Liver (tissue), 8 donors: ENCODE measurements at regions not wholly inside any gene's neighbourhood (a gene's known extent, or its start where the extent isn't known, plus 50 kb on each side); places are given as distances from the start of the nearest gene placed in this dataset.
A peak's percentile ranks its signal among the peaks of the same experiment; 100 is the strongest.

Source experiments
- DNase-seq: peaks from one replicate; pipeline ENCODE4 v3.0.0-alpha.2; 2017; ENCODE audit warnings: low spot score
- H3K27ac ChIP-seq, 2 donors: one replicate each; pipeline ENCODE4 v1.7.0; 2013; ENCODE audit warnings: inconsistent platforms in 2 of 2, low read length in 2 of 2, control low read depth in 1 of 2, low read depth in 1 of 2, mild to moderate bottlenecking in 1 of 2
- H3K27me3 ChIP-seq, 4 donors: one replicate each; pipeline versions ENCODE4 v1.6.1 to v1.7.0; 2013; ENCODE audit warnings: low read length in 3 of 4, inconsistent platforms in 1 of 4, mild to moderate bottlenecking in 1 of 4, moderate library complexity in 1 of 4; ENCODE audit not compliant: control insufficient read depth in 4 of 4, insufficient read depth in 4 of 4
- H3K36me3 ChIP-seq, 4 donors: one replicate each; pipeline versions ENCODE4 v1.6.1 to v1.7.0; 2013; ENCODE audit warnings: low read length in 3 of 4, mild to moderate bottlenecking in 3 of 4, low read depth in 1 of 4, moderate library complexity in 1 of 4; ENCODE audit not compliant: control insufficient read depth in 4 of 4, insufficient read depth in 3 of 4
- H3K4me1 ChIP-seq, 4 donors: one replicate each; pipeline versions ENCODE4 v1.6.1 to v1.7.0; 2013; ENCODE audit warnings: low read length in 3 of 4, mild to moderate bottlenecking in 3 of 4, moderate library complexity in 1 of 4; ENCODE audit not compliant: control insufficient read depth in 4 of 4, insufficient read depth in 4 of 4
- H3K4me3 ChIP-seq, 3 donors: one replicate each; pipeline versions ENCODE4 v1.6.1 to v1.7.0; 2013; ENCODE audit warnings: low read length in 3 of 3, control low read depth in 1 of 3, low read depth in 1 of 3, mild to moderate bottlenecking in 1 of 3
- H3K9ac ChIP-seq, 2 donors: one replicate each; pipeline ENCODE4 v1.7.0; 2013; ENCODE audit warnings: low read length in 2 of 2, mild to moderate bottlenecking in 2 of 2, moderate library complexity in 2 of 2, control low read depth in 1 of 2, low read depth in 1 of 2
- H3K9me3 ChIP-seq, 4 donors: one replicate each; pipeline versions ENCODE4 v1.6.1 to v1.7.0; 2013; ENCODE audit warnings: low read length in 3 of 4; ENCODE audit not compliant: control insufficient read depth in 4 of 4
- ATF3 ChIP-seq: IDR thresholded peaks from 2 replicates; pipeline ENCODE4 v1.6.1; 2016; ENCODE audit warnings: antibody characterized with exemption
- CTCF ChIP-seq: fragments of 150-350 bp; IDR thresholded peaks from 2 replicates; pipeline ENCODE4 v1.5.1; 2017; ENCODE audit warnings: improper control_type of control experiment, low read depth, low read length; ENCODE audit not compliant: missing input control
- EGR1 ChIP-seq, 2 donors: IDR thresholded peaks; 2 replicates each; pipeline ENCODE4 v1.6.1; 2016 to 2018; ENCODE audit warnings: antibody characterized with exemption in 2 of 2, low read depth in 2 of 2
- FOXA1 ChIP-seq: IDR thresholded peaks from 2 replicates; pipeline ENCODE4 v1.6.1; 2016; ENCODE audit warnings: antibody characterized with exemption
- FOXA2 ChIP-seq: IDR thresholded peaks from 2 replicates; pipeline ENCODE4 v1.6.1; 2016; ENCODE audit warnings: antibody characterized with exemption
- GABPA ChIP-seq, 2 donors: IDR thresholded peaks in 1 of 2; conservative IDR thresholded peaks in 1 of 2; 2 replicates each; pipeline ENCODE4 v1.6.1; 2016; ENCODE audit warnings: antibody characterized with exemption in 2 of 2, mild to moderate bottlenecking in 1 of 2, moderate library complexity in 1 of 2
- HNF4A ChIP-seq, 2 donors: conservative IDR thresholded peaks; 2 replicates each; pipeline ENCODE4 v1.6.1; 2016; ENCODE audit warnings: antibody characterized with exemption in 2 of 2, mild to moderate bottlenecking in 2 of 2
- HNF4G ChIP-seq: IDR thresholded peaks from 2 replicates; pipeline ENCODE4 v1.6.1; 2016; ENCODE audit warnings: antibody characterized with exemption
- JUND ChIP-seq, 2 donors: IDR thresholded peaks; 2 replicates each; pipeline ENCODE4 v1.6.1; 2016; ENCODE audit warnings: antibody characterized with exemption in 2 of 2
- MAX ChIP-seq: IDR thresholded peaks from 2 replicates; pipeline ENCODE4 v1.6.1; 2016; ENCODE audit warnings: antibody characterized with exemption
- NR2F2 ChIP-seq: IDR thresholded peaks from 2 replicates; pipeline ENCODE4 v1.6.1; 2016; ENCODE audit warnings: antibody characterized with exemption
- RAD21 ChIP-seq, 2 donors: IDR thresholded peaks; 2 replicates each; pipeline ENCODE4 v1.6.1; 2016; ENCODE audit warnings: antibody characterized with exemption in 2 of 2, mild to moderate bottlenecking in 2 of 2
- REST ChIP-seq: IDR thresholded peaks from 2 replicates; pipeline ENCODE4 v1.6.1; 2016; ENCODE audit warnings: antibody characterized with exemption, mild to moderate bottlenecking
- RXRA ChIP-seq, 2 donors: IDR thresholded peaks; 2 replicates each; pipeline ENCODE4 v1.6.1; 2017 to 2018; ENCODE audit warnings: antibody characterized with exemption in 2 of 2, mild to moderate bottlenecking in 1 of 2
- SP1 ChIP-seq: IDR thresholded peaks from 2 replicates; pipeline ENCODE4 v1.6.1; 2018; ENCODE audit warnings: antibody characterized with exemption, mild to moderate bottlenecking
- TAF1 ChIP-seq: conservative IDR thresholded peaks from 2 replicates; pipeline ENCODE4 v1.6.1; 2016; ENCODE audit warnings: antibody characterized with exemption, mild to moderate bottlenecking
- YY1 ChIP-seq: IDR thresholded peaks from 2 replicates; pipeline ENCODE4 v1.6.1; 2016; ENCODE audit warnings: antibody characterized with exemption, mild to moderate bottlenecking
- ZBTB33 ChIP-seq: IDR thresholded peaks from 2 replicates; pipeline ENCODE4 v1.6.1; 2016; ENCODE audit warnings: antibody characterized with exemption
- WGBS: extraction: QIAGEN DNeasy Blood & Tissue Kit; methylation state at CpG from one replicate; pipeline ENCODE4 v1.1.7; 2013; 5-methylcytosine and 5-hydroxymethylcytosine counted together
- donor health status: healthy.
- donor health status: healthy.
- donor health status: healthy.
- donor health status: healthy.
- donor health status: healthy.

GRCh38 chr6:44738601-44739146, 351.2 kb downstream of the CDC5L start:
- Histone ChIP-seq H3K9ac (no peak overlapping the region), H3K4me1 (peaks cover 0 to 4% (median 0%) of the 10 kb centered on the region in 4 donors), H3K27ac (no peak overlapping the region), H3K36me3 (no peaks in the 10 kb centered on the region), H3K27me3 (no peaks in the 10 kb centered on the region), H3K9me3 (no peaks in the 10 kb centered on the region), H3K4me3 (no peak overlapping the region)
- peak; percentile 39 for DNase-seq
- 72% methylated on average over 8 of the region's 8 CpGs for whole genome bisulfite sequencing
- no peak for TF ChIP-seq FOXA1
- TF ChIP-seq SP1: peak; percentile 59
- TF ChIP-seq HNF4A (conservative IDR thresholded peaks at IDR 0.05): peak; percentile 28 to 50
- peak; percentile 31 to 37 for TF ChIP-seq RXRA (IDR thresholded peaks at IDR 0.05)

GRCh38 chr6:44739181-44739580, 351.7 kb downstream of the CDC5L start:
- Histone ChIP-seq H3K36me3 (no peaks in the 10 kb centered on the region), H3K27ac (no peak overlapping the region), H3K9ac (no peak overlapping the region), H3K4me3 (no peak overlapping the region), H3K9me3 (no peaks in the 10 kb centered on the region), H3K27me3 (no peaks in the 10 kb centered on the region), H3K4me1 (peaks cover 0 to 4% (median 0%) of the 10 kb centered on the region in 4 donors)
- 92% methylated on average over 16 of the region's 16 CpGs for WGBS
- no peak for DNase-seq
- TF ChIP-seq EGR1 (IDR thresholded peaks at IDR 0.05; ENCODE audit: low read depth in 2 of 2) (no peak), NR2F2 (no peak), MAX (no peak), RXRA (IDR thresholded peaks at IDR 0.05) (no peak), REST (no peak), GABPA (IDR thresholded peaks at IDR 0.05 in 1 of 2, conservative IDR thresholded peaks at IDR 0.05 in 1 of 2) (no peak), YY1 (no peak), TAF1 (no peak), ATF3 (no peak), FOXA1 (no peak), CTCF (no peak), JUND (IDR thresholded peaks at IDR 0.05) (no peak), RAD21 (IDR thresholded peaks at IDR 0.05) (no peak), ZBTB33 (no peak), FOXA2 (no peak), HNF4G (no peak), HNF4A (conservative IDR thresholded peaks at IDR 0.05) (no peak), SP1 (no peak)
